GM18508 (cell line): ENCODE measurements at regions not wholly inside any gene's neighbourhood (a gene's known extent, or its start where the extent isn't known, plus 50 kb on each side); places are given as distances from the start of the nearest gene placed in this dataset.

ENCODE experiments used
- ATAC-seq: cut with Tn5 transposase; IDR thresholded peaks from one replicate; pipeline ENCODE4 v1.9.1; 2021; ENCODE audit warnings: moderate number of reproducible peaks; ENCODE audit not compliant: insufficient read depth, unreplicated experiment

DNA sequence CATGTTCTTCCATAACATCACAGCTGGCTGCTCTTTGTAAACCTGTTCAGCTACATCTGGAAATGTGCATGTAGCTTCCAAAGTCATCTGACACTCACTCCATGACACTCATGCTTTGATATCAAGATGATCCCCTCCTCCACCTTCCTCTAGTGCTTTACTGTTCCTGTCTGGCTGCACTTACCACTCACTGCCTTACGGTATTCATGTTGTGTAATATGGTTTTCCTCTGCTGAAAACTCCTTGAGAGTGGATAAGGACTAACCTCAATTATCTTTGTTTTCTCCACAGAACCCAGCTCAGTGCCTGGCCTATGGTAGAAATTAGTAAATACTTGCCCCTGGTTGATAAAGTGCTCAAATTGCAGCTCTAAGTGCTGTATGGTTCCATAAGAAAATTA lies 483.9 kb downstream of the HTR7 start:
- ATAC-seq = no peak

DNA sequence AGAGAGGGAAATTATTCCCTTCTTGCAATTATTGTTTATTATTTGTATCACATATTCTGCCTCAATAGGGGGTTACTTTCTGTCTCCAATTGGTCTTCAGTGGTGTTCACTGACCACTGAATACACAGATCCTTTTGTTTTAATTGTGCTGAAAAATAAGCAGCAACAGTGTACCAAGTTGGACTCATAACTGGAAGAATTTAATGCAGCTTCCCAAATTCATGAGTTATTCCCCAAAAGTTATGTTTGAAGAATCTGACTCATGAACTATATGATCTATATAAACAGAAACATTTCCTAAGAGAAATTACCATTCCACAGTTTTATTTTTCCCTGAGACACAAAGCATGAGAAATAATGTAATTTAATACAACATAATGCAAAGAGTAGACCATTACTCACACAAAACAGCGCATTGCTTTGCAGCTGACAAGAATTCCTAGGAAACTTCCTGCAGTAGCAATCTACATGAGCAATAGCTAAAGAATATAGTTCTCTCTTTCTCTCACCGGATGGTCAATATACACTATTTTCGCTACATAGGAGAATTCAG lies 479.2 kb downstream of the HTR7 start:
- ATAC-seq = no peak

DNA sequence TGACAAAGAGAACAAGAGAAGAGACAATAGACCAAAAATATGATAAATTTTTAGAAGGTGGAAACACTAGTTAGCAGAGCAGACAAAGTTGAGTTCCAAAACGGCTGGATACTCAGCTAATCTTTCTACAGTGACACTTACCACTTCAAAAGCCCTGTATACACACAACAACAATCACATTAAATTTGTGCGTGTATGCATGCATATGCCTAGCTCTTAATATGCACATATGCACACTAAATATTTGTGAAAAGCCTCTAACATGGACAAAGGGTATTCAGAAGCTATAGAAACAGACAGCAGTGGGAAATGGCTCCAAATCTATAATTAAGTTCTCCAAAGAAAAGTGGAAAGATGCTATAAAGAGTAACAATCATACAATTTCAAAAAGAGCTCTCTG lies 476.4 kb downstream of the HTR7 start:
- ATAC-seq = no peak

DNA sequence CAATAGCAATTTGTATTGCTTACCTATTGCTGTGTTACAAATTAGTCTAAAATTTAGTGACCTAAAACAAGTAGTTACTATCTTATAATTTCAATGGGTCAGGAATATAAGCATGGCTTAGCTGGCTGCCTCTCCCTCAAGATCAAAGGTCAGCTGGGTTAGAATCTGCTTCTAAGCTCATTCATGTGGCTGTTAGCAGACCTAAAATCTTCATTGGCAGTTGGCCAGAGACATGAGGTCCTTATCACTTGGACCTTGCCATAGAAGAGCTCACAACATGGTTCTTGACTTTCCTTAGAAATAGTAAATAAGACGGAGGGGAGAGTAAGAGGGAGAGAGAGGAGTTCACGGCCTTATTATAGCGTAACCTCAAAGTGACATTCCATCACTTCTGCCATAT lies 468.0 kb downstream of the HTR7 start:
- no peak for ATAC-seq

DNA sequence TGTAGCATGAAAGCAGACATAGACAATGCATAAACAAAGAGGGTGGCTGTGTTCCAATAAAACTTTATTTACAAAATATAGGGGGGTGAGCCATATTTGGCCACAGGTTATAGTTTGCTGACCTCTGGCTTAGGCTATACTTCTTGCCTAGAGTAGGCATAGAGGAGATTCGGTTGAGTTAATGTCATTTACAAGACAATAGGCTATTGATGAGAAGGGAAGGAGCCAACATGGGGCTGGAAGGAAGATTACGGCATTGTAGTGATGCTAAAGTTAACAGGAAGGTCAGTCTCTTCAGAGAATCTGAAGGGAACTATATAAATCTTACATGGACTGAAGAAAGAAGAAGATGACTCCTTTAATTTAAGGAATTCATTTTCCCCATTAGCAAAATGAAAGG lies 463.5 kb downstream of the HTR7 start:
- no peak for ATAC-seq

DNA sequence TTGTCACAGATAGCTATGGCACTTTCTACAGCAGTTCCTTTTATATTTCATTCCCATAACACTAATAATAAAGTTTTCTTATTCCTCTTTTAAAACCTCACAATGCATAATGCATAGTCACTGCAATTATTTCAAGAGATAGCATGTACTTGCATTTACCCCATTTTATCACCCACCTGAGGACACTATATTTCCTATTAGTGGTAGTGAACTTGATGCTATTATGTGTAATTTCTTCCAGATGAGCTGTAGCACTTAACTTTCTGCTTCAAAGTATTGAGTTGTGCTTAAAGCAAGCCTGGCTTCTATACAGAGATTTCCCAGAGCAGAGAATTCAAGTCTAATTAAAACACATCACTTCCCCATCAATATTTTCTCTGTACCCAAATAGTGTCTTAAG lies 461.1 kb downstream of the HTR7 start:
- no peak for ATAC-seq

DNA sequence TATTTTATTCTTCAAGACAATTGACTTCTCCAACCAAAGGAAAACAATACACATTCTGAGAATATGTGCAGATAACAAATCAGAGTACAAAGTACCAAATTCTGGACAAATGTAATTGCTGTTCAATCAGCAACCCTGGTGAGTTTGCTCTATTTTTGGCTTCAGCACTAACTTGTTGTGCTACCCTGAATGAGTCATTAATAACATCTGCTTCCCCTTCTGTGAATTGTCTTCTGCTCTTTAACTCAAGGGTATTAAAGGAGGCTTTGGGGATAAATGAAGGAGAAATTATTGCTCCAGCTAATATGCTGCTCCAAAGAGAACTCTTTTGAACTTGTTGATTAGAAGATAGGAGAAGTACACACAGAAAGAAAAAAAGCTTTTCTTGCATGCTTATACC lies 459.3 kb downstream of the HTR7 start:
- no peak for ATAC-seq

DNA sequence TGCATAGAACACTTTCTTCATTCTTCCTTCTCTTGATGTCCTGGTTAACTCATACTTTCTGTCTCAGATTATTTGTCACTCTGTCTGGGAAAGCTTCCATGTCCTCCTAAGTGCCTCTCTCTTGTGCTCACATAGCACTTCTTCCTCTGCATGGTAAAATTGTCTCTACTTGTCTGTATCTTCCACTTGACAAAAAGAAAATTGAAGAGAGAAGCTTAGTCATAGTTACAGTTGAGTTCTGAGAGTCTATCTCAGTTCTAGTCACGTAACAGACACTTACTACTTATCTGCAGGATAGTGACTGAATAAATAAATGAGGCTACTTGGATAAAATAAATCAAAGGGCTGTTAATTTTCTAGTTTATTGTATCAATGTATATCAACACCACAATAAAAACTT lies 458.1 kb downstream of the HTR7 start:
- ATAC-seq = no peak

DNA sequence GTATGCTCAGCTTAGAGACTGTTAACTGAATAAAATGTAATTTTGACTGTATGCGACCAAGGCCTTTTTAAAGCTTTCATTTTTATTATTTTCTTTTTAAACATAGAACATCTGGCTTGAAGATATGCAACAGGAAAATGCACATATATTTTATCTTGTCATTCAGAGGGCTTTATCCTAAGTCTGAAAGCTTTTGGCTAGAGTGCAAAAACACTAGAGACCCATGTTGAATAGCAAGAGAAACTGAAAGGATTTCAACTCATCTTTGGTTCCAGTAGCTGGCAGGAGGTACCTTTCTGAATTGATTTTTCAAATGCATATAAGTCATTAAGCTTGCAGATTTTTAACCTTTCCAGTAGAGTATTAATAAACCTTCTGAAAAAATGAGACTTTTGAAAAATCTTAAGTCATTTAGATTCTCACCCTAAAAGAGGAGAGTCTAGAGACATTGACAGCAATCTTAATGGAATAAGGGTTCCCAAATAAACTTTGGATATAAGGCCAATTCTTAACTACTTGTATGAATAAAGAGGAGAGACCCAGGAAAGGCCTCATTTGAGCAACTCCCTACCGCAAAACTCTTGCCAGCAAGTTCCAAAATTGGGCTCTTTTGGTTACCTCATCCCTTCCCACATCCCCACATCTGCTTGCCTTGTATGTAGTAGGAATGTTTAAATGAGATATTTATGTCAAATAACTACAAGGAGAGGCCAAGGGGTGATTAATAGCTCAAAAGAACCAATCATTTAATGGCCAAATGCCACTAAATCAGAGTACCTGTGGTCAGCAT lies 454.4 kb downstream of the HTR7 start:
- no peak for ATAC-seq

DNA sequence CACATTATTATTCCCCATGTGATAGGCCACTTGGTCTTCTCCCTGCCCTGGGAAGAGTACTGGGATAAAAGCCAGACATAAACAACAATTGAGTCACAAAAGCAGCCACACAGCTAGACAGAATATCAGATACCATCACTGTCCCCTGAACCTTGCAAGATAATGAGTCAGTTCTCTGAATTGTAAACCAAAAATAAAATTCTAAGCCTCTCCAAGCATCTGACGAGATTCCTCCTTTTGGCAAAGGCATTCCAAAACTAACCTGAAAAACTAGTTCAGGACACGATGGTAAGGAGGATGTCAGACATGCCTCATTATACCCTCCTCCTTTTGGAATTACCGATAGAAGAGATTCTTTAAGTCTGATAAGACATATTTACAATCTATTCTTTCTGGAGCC lies 450.7 kb downstream of the HTR7 start:
- no peak for ATAC-seq

DNA sequence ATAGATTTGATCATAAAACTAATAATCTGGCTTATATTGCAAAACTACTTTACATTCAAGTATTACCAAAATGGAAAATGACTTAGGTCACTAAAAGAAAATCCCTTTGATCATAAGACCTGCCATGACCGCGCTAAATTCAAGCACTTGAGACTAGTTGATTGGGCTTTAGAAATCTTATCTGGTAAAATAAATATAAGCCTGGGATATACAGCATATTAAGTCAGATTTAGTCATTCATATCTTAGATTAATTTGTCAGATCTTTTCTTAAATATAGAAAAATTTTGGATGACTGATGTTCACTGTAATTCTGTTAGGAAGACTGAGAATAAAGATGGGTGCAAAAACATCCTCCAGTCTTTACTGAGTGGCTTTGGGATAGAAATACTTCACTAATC lies 450.0 kb downstream of the HTR7 start:
- ATAC-seq = no peak

DNA sequence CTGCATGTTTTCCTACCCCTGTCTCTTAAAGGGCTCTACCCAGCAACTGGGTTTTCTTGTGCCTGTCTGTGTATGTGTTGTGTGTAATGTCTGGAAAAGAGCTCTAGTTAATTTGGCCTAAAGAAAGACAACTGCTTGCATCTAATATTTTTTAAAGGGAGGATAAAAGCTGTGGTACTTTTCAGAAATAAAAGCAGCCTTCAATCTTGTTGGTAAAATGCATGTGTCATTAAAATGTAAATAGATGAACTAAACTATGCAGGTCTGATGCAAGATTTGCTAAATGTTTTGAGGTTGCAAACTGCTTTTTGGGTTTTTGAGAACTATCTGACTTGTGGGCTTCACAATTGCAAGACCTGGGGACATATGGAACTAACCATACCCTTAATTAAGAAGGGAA lies 445.3 kb downstream of the HTR7 start:
- ATAC-seq = no peak

DNA sequence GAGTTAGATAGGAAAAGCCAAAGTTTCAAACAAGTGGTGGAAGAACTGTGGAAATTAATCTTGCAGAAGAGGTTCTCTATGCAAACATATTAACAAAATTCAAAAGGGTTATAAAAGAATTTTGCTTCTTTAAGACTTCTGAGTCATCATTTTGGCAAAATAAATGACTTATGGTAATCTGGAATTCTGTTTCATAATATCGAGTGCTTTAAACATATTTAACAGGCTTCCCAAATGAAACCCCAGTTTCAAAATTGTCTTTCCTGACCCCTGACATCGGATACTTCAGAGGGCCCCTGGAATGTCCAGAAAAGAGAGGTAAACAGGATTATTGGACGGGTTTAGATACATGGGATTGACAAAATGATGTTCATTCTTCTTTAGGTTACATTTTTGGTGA lies 444.6 kb downstream of the HTR7 start:
- no peak for ATAC-seq

DNA sequence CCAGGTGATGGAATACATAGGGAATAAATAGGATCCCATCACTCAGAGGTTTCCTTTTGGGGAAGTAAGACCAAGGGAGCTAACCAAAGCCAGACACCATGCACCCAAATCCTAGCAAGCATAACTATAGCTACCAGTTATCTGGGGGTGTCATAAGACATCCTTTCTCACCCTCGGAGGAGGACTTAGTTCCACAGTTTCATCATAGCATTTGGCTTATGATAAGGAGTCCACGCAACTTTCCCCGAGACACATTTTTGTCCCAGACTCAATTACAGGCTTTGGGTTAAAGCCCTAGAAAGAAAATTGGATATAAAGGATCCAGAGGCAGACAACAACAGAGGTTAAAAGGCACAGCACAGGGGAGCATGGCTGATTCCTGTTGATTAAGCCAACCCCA lies 442.9 kb downstream of the HTR7 start:
- ATAC-seq = no peak

DNA sequence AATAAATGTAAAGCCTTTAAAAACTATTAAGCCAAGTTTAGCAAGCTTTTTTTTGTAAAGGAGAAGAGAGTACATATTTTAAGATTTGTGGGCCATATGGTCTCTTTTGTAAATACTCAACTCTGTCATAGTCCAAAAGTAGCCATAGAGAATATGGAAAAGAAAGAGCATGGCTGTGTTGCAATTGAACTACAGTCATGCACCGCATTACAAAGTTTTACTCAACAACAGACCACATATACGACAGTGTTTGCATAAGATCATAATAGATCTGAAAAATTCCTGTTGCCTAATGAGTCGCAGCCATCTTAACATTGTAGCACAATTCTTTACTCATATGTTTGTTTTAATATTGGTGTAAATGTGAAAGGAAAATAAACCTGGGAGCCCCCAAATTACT lies 440.8 kb downstream of the HTR7 start:
- ATAC-seq = no peak

DNA sequence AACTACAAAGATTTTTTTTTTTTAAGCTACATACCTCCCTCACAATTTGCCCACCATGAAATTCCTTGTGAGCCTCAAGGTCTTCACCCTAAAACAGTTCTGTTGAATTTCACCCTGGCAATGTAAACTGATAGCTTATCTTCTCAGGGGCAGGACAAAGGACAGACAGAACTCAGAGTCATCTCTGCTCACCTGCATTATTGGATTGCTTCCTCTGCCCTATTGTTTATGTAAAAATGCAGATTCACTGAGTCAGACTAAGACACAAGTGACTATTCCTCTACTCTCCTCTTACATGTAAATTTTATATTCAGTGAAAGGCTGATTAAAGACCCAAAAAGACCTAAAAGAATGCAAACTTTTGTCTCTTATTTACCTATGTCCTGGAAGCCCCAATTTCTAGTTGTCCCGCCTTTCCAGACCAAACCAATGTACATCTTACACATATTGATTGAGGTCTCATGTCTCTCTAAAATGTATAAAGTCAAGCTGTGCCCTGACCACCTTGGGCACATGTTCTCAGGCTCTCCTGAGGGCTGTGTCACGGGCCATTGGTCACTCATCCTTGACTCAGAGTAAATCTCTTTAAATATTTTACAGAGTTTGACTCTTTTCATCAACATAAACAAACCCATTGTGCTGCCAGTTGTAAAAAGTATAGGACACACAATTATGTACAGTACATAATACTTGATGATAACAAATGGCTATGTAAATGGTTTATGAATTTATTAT lies 440.2 kb downstream of the HTR7 start:
- no peak for ATAC-seq

DNA sequence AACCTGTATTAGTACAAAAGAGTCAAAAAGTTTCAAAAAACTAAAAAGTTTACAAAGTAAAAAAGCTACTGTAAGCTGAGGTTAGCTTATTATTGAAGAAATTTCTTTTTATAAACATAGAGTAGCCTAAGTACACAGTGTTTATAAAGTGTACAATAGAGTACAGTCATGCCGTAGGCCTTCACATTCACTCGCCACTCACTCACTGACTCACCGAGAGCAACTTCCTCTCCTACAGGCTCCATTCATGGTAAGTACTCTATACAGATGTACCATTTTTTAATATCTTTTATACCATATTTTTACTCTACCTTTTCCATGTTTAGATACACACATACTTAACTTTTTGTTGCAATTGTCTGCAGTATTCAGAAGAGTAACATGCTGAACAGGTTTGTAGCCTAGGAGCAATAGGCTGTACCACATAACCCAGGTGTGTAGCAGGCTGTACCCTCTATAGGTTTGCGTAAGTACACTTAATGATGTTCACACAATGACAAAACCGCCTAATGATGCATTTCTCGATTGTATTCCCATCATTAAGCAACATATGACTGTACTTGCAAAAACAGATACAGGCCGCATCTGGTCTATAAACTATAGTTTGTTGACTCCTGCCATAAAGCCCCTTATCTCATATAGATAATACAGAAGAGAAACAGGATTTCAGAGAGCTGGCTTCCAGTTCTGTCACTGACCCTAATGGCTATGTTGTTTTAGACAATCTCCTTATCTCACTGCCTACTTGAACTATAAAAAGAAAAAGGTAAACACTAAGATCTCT lies 438.8 kb downstream of the HTR7 start:
- ATAC-seq = no peak

DNA sequence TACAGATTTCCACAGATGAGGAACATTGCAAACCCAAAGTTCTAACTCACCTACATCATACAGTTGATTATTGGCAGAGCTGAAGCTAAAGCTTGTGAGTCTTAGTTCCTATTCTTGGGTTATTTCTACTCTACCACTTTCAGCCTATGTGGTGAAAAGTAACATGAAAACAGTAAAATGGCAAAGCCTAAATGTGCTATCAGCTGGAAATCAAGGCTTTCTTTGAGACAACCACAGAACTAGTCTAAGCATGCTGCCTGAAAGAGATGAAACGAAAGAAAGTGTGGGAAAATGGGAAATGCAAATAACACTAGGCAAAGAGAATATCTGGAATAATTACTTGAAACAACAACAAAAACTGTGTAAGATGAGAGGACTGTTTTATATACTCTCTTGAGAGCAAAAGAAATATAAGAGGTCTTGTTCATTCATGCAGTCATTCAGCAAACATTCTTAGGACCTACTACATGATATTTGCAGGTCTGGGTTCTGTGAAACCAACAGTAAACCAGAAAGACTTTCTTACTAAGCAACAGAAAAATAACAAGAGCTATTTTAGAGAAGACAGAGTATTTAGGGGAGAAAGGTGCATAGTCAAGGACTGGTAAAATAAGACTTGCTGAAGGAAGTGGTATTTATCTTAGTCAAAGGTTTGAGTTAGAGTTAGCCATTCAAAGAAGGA lies 437.1 kb downstream of the HTR7 start:
- ATAC-seq = no peak

DNA sequence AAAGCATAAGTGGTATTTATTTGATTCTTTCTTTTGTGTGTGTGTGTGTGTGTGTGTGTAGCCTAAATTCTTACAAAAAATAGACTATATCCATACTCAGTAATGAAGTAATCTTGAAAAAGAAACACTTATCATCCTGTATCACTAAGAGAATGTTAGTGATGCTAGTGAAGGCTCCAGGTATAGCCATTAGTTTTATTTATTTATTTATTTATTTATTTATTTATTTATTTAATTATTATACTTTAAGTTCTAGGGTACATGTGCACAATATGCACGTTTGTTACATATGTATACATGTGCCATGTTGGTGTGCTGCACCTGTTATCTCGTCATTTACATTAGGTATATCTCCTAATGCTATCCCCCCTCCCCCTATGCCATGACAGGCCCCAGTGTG lies 436.0 kb downstream of the HTR7 start:
- no peak for ATAC-seq

DNA sequence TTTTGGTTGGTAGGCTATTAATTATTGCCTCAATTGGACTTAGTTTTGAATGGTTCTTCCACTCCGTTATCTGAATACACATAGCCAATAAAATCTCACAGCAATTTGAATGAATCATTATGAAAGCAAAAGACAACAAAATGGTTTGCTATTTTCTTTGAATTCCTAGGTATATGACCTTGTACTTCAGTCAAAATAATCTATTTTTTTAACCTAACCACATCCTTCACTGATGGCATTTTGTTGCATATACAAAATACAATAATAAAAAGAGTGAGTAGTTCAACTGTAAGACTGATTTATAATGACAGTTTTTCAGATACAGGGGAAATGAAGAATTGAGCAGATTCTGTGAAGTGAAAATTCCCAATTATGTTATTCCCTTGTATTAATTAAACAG lies 433.1 kb downstream of the HTR7 start:
- no peak for ATAC-seq
